ENCODE measurements at regions not wholly inside any gene's neighbourhood (a gene's known extent, or its start where the extent isn't known, plus 50 kb on each side); places are given as distances from the start of the nearest gene placed in this dataset.

DNA sequence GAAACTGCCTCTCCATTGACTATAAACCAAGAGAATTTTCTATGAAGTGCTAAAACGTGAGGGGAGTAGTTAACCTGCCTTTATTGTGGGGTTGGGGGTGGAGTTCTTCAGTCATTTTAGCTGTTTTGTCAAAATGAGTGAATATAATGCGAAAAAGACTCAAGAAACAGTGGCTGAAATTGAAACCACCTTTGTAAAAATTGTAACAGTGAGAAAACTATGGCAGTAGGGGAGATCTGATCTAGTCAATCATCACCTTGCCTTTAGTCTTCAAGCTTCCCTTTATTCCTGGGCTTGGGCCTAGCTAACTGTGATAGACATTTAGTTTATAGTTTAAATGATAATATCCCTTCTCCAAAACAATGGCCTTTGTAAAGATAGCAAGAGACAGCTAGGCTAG is 1927.3 kb downstream of the STIM2 start:
- POLR2A ChIA-PET = no interaction called here
- intact Hi-C loops (cut with micrococcal nuclease; ENCODE audit: unreplicated experiment) (no loop called here), in situ Hi-C loops (cut with MboI) (no loop called here)
- Histone ChIP-seq H3K9ac (ENCODE audit: control insufficient read depth, insufficient read depth, low read length) (no peak overlapping the region), H3K4me1 (ENCODE audit: control insufficient read depth, insufficient read depth, low read length) (no peaks in the 10 kb centered on the region), H3K36me3 (ENCODE audit: control insufficient read depth in 2 of 2, insufficient read depth in 2 of 2, low read length in 1 of 2) (no peaks in the 10 kb centered on the region), H3K27me3 (replicated peaks in 1 of 2; ENCODE audit: control insufficient read depth in 2 of 2, insufficient read depth in 2 of 2, low read length in 1 of 2) (no peaks in the 10 kb centered on the region), H2AFZ (ENCODE audit: control insufficient read depth, low read depth, low read length) (no peak overlapping the region), H3K27ac (ENCODE audit: control insufficient read depth, insufficient read depth) (no peak overlapping the region), H3K79me2 (ENCODE audit: control insufficient read depth, insufficient read depth, low read length) (no peaks in the 10 kb centered on the region), H3K4me3 (no peak overlapping the region), H4K20me1 (ENCODE audit: control insufficient read depth, insufficient read depth) (no peaks in the 10 kb centered on the region), H3K4me2 (ENCODE audit: control insufficient read depth, insufficient read depth) (no peak overlapping the region), H3K9me3 (replicated peaks; ENCODE audit: control insufficient read depth, insufficient read depth, low read length) (no peaks in the 10 kb centered on the region)
- SMC1A ChIA-PET (ENCODE audit: uncharacterized antibody, unreplicated experiment) = interaction anchor here (1.1 to 1.2 kb wide), 2 partner anchors 32 to 562 kb away, joined by 3 to 5 read pairs; no protein-coding TSS in a partner anchor
- no TSS peak for BruUV-seq (replicated peaks)
- FAIRE-seq (no peak), DNase-seq (ENCODE audit: low read depth, low spot score) (no peak), ATAC-seq (no peak)
- TF ChIP-seq CHD4 (IDR thresholded peaks at IDR 0.05) (no peak), CBX3 (IDR thresholded peaks at IDR 0.05; ENCODE audit: borderline replicate concordance, low read depth) (no peak), BHLHE40 (IDR thresholded peaks at IDR 0.05; ENCODE audit: borderline replicate concordance in 1 of 2, low read depth in 2 of 2, low read length in 1 of 2) (peak in 1 of 2 experiments; percentile 44; a peak in 1 of 4 replicates)
- WGBS (ENCODE audit: insufficient coverage, insufficient replicate concordance, low lambda C conversion rate, missing lambda C conversion rate) = 0% methylated on average over 2 of the region's 2 CpGs
- RAD21 ChIA-PET (ENCODE audit: unreplicated experiment) = interaction anchor here (1.3 kb wide), 1 partner anchor 565 kb away, joined by 3 read pairs; no protein-coding TSS in a partner anchor
- CTCF ChIA-PET = interaction anchor here (1.2 kb wide), 1 partner anchor 562 kb away, joined by 3 read pairs; no protein-coding TSS in a partner anchor

GRCh38 chr4:28788929-28789490 is 1928.4 kb downstream of the STIM2 start:
- TF ChIP-seq BCL11A (IDR thresholded peaks at IDR 0.05; ENCODE audit: low read depth, low read length) (no peak), SPI1 (IDR thresholded peaks at IDR 0.05; ENCODE audit: borderline replicate concordance, insufficient read depth, low read depth, low read length) (no peak)
- in situ Hi-C loops (cut with MboI) (no loop called here), intact Hi-C loops (cut with micrococcal nuclease; ENCODE audit: unreplicated experiment) (no loop called here)
- DNase-seq (ENCODE audit: low read depth, low spot score) (no peak), ATAC-seq (peak; percentile 29; the same call in 1 of the 3 replicates), FAIRE-seq (no peak)
- H3K9me3 ChIP-seq (replicated peaks; ENCODE audit: control insufficient read depth, insufficient read depth, low read length) = no peaks in the 10 kb centered on the region
- ChIA-PET POLR2A (no interaction called here), CTCF (no interaction called here), RAD21 (ENCODE audit: unreplicated experiment) (no interaction called here), SMC1A (ENCODE audit: uncharacterized antibody, unreplicated experiment) (no interaction called here)
- no peaks in the 10 kb centered on the region for H3K79me2 ChIP-seq (ENCODE audit: control insufficient read depth, insufficient read depth, low read length)
- no TSS peak for BruUV-seq (replicated peaks)
- no peaks in the 10 kb centered on the region for H3K4me1 ChIP-seq (ENCODE audit: control insufficient read depth, insufficient read depth, low read length)
- 48% methylated on average over 12 of the region's 12 CpGs for WGBS (ENCODE audit: insufficient coverage, insufficient replicate concordance, low lambda C conversion rate, missing lambda C conversion rate)
- no peaks in the 10 kb centered on the region for H3K27me3 ChIP-seq (replicated peaks in 1 of 2; ENCODE audit: control insufficient read depth in 2 of 2, insufficient read depth in 2 of 2, low read length in 1 of 2)
- no peaks in the 10 kb centered on the region for H4K20me1 ChIP-seq (ENCODE audit: control insufficient read depth, insufficient read depth)
- no peaks in the 10 kb centered on the region for H3K36me3 ChIP-seq (ENCODE audit: control insufficient read depth in 2 of 2, insufficient read depth in 2 of 2, low read length in 1 of 2)
- H3K4me2 ChIP-seq (ENCODE audit: control insufficient read depth, insufficient read depth) = no peak overlapping the region
- H3K4me3 ChIP-seq = no peak overlapping the region
- no peak overlapping the region for H3K27ac ChIP-seq (ENCODE audit: control insufficient read depth, insufficient read depth)
- H2AFZ ChIP-seq (ENCODE audit: control insufficient read depth, low read depth, low read length) = no peak overlapping the region
- H3K9ac ChIP-seq (ENCODE audit: control insufficient read depth, insufficient read depth, low read length) = no peak overlapping the region

Measured in GM12878 (cell line).